HFF-Myc (cell line): ENCODE measurements at regions not wholly inside any gene's neighbourhood (a gene's known extent, or its start where the extent isn't known, plus 50 kb on each side); places are given as distances from the start of the nearest gene placed in this dataset.

Experiments
- DNase-seq: peaks from one replicate; pipeline ENCODE4 v3.0.0-alpha.2; 2011; ENCODE audit warnings: low read depth; ENCODE audit errors: extremely low read depth
- H3K4me3 ChIP-seq: replicated peaks from 2 replicates; pipeline ENCODE4 v1.5.1; 2011; ENCODE audit warnings: low read depth, mild to moderate bottlenecking, control low read depth, low read length
- CTCF ChIP-seq: IDR thresholded peaks from 2 replicates; pipeline ENCODE4 v1.5.1; 2012; ENCODE audit warnings: mild to moderate bottlenecking, low read depth, low read length, control low read depth; ENCODE audit errors: missing control alignments

- no peak overlapping the region for H3K4me3 ChIP-seq
- no peak for TF ChIP-seq CTCF
- DNase-seq: no peak
These were observed 564.0 kb upstream of the BRINP1 start for GRCh38 chr9:119933191-119933590.

- H3K4me3 ChIP-seq: no peak overlapping the region
- no peak for TF ChIP-seq CTCF
- no peak for DNase-seq
These were observed 555.5 kb upstream of the BRINP1 start for GRCh38 chr9:119924736-119925135.

- DNase-seq: no peak
- H3K4me3 ChIP-seq: no peak overlapping the region
- no peak for TF ChIP-seq CTCF
These were observed 547.9 kb upstream of the BRINP1 start for GRCh38 chr9:119917175-119917574.

GRCh38 chr9:119907056-119907455, 537.8 kb upstream of the BRINP1 start:
- no peak for TF ChIP-seq CTCF

GRCh38 chr9:119905724-119906123, 536.5 kb upstream of the BRINP1 start:
- DNase-seq: no peak
- H3K4me3 ChIP-seq: no peak overlapping the region
- TF ChIP-seq CTCF: no peak

More at GRCh38 chr9:119907056-119907455, 537.8 kb upstream of the BRINP1 start:
- DNase-seq: no peak
- H3K4me3 ChIP-seq: no peak overlapping the region

GRCh38 chr9:119903851-119904250, 534.6 kb upstream of the BRINP1 start:
- no peak for TF ChIP-seq CTCF
- DNase-seq: no peak

GRCh38 chr9:119902611-119903010, 533.4 kb upstream of the BRINP1 start:
- no peak overlapping the region for H3K4me3 ChIP-seq
- no peak for TF ChIP-seq CTCF
- DNase-seq: no peak

More at GRCh38 chr9:119903851-119904250, 534.6 kb upstream of the BRINP1 start:
- no peak overlapping the region for H3K4me3 ChIP-seq
